H1 (cell line): ENCODE measurements at regions not wholly inside any gene's neighbourhood (a gene's known extent, or its start where the extent isn't known, plus 50 kb on each side); places are given as distances from the start of the nearest gene placed in this dataset.

Source experiments
- CTCF ChIA-PET: fragments of 300-600 bp; sonication (Branson Sonifier 250); formaldehyde crosslinking; loops from one replicate; lab custom pipeline; 2021; ENCODE audit not compliant: partially characterized antibody; lab: Charles Lee
- POLR2A ChIA-PET: fragments of 300-600 bp; sonication (Branson Sonifier 250); formaldehyde crosslinking; loops from one replicate; lab custom pipeline; 2021; ENCODE audit warnings: inconsistent platforms; ENCODE audit not compliant: partially characterized antibody; lab: Charles Lee
- DNase-seq, 2 experiments: peaks; one replicate each; pipeline versions ENCODE4 v3.0.0 to v3.0.0-alpha.2; 2010 to 2022; ENCODE audit warnings: low spot score in 2 of 2, low read depth in 1 of 2, mixed read lengths in 1 of 2
- FAIRE-seq: peaks from 2 replicates; lab custom pipeline; 2011; peaks lifted over from hg19 to GRCh38; lab: Jason Lieb, UNC
- H2AFZ ChIP-seq: 2 replicates; pipeline ENCODE4 v1.8.1; 2012; ENCODE audit warnings: low read length, inconsistent platforms
- H2AK5ac ChIP-seq: 2 replicates; pipeline ENCODE4 v1.6.1; 2013; ENCODE audit warnings: low read depth, low read length
- H2BK120ac ChIP-seq: replicated peaks from 2 replicates; pipeline ENCODE3; 2013; ENCODE audit warnings: low read depth, low read length, inconsistent platforms
- H2BK12ac ChIP-seq: 2 replicates; pipeline ENCODE4 v1.6.1; 2013; ENCODE audit warnings: low read depth, low read length
- H2BK15ac ChIP-seq: 2 replicates; pipeline ENCODE4 v1.6.1; 2013; ENCODE audit warnings: low read length
- H2BK20ac ChIP-seq: 2 replicates; pipeline ENCODE4 v1.6.1; 2013; ENCODE audit warnings: low read length
- H2BK5ac ChIP-seq: 2 replicates; pipeline ENCODE4 v1.6.1; 2013; ENCODE audit warnings: low read depth, low read length
- H3K14ac ChIP-seq: 2 replicates; pipeline ENCODE4 v1.6.1; 2013; ENCODE audit warnings: inconsistent platforms; ENCODE audit not compliant: insufficient read length
- H3K18ac ChIP-seq: 2 replicates; pipeline ENCODE4 v1.6.1; 2013; ENCODE audit warnings: low read length; ENCODE audit errors: extremely low read depth
- H3K23ac ChIP-seq: 2 replicates; pipeline ENCODE4 v1.6.1; 2013; ENCODE audit warnings: inconsistent platforms; ENCODE audit not compliant: insufficient read length
- H3K23me2 ChIP-seq: 2 replicates; pipeline ENCODE4 v1.6.1; 2013; ENCODE audit warnings: low read depth, low read length
- H3K27ac ChIP-seq: 2 replicates; pipeline ENCODE4 v1.6.1; 2011; ENCODE audit warnings: low read depth, low read length, inconsistent platforms
- H3K27me3 ChIP-seq, 4 experiments: replicated peaks in 1 of 4; 1 replicate in 1 of 4; 2 replicates in 3 of 4; pipeline versions ENCODE4 v1.6.1 to v1.8.1; 2011 to 2013; ENCODE audit warnings: low read length in 3 of 4, mild to moderate bottlenecking in 3 of 4, inconsistent platforms in 2 of 4, mixed read lengths in 2 of 4, moderate library complexity in 1 of 4; ENCODE audit not compliant: control insufficient read depth in 3 of 4, insufficient read depth in 3 of 4; ENCODE audit errors: extremely low read depth in 1 of 4
- H3K36me3 ChIP-seq, 4 experiments: 2 replicates each; pipeline versions ENCODE4 v1.6.1 to v1.8.1; 2011 to 2013; ENCODE audit warnings: mild to moderate bottlenecking in 4 of 4, low read length in 3 of 4, moderate library complexity in 2 of 4, control low read depth in 1 of 4, inconsistent platforms in 1 of 4; ENCODE audit not compliant: insufficient read depth in 4 of 4, control insufficient read depth in 2 of 4
- H3K4ac ChIP-seq: replicated peaks from 2 replicates; pipeline ENCODE3; 2013; ENCODE audit warnings: low read length, low read depth, mixed read lengths, inconsistent platforms; ENCODE audit not compliant: insufficient read length
- H3K4me1 ChIP-seq, 4 experiments: replicated peaks in 1 of 4; 1 replicate in 1 of 4; 2 replicates in 3 of 4; pipeline versions ENCODE4 v1.6.1 to v1.8.1; 2011 to 2013; ENCODE audit warnings: low read length in 3 of 4, inconsistent platforms in 2 of 4, mixed read lengths in 1 of 4; ENCODE audit not compliant: insufficient read depth in 4 of 4, control insufficient read depth in 3 of 4
- H3K4me2 ChIP-seq, 2 experiments: 2 replicates each; pipeline versions ENCODE4 v1.6.1 to v1.8.1; 2011 to 2013; ENCODE audit warnings: low read depth in 2 of 2, low read length in 2 of 2, control low read depth in 1 of 2, inconsistent platforms in 1 of 2, mild to moderate bottlenecking in 1 of 2; ENCODE audit not compliant: insufficient read depth in 1 of 2
- H3K4me3 ChIP-seq, 4 experiments: fragments of 200-600, 300-600 bp in 1 of 4; sonication (generic), shearing (Covaris generic), sonication (Bioruptor Twin) in 1 of 4; 2 replicates each; pipeline versions ENCODE4 v1.5.1 to v1.8.1; 2011 to 2016; ENCODE audit warnings: low read length in 4 of 4, low read depth in 3 of 4, control low read depth in 2 of 4, inconsistent platforms in 2 of 4, mild to moderate bottlenecking in 2 of 4, mixed read lengths in 1 of 4, moderate library complexity in 1 of 4; ENCODE audit not compliant: insufficient read depth in 2 of 4; ENCODE audit errors: extremely low read depth in 1 of 4
- H3K56ac ChIP-seq: replicated peaks from 2 replicates; pipeline ENCODE3; 2013; ENCODE audit warnings: low read depth, mild to moderate bottlenecking, mixed read lengths, low read length, inconsistent platforms; ENCODE audit not compliant: insufficient read length
- H3K79me1 ChIP-seq: 2 replicates; pipeline ENCODE4 v1.6.1; 2013; ENCODE audit warnings: low read depth, low read length, control low read depth
- H3K79me2 ChIP-seq, 2 experiments: 2 replicates each; pipeline versions ENCODE4 v1.6.1 to v1.8.1; 2012 to 2013; ENCODE audit warnings: low read length in 2 of 2, mild to moderate bottlenecking in 2 of 2, inconsistent platforms in 1 of 2; ENCODE audit not compliant: insufficient read depth in 2 of 2, control insufficient read depth in 1 of 2
- H3K9ac ChIP-seq, 4 experiments: replicated peaks in 1 of 4; 1 replicate in 1 of 4; 2 replicates in 3 of 4; pipeline versions ENCODE4 v1.6.1 to v1.8.1; 2011 to 2013; ENCODE audit warnings: low read depth in 3 of 4, low read length in 3 of 4, control low read depth in 2 of 4, mild to moderate bottlenecking in 2 of 4, moderate library complexity in 2 of 4, inconsistent platforms in 1 of 4; ENCODE audit errors: extremely low read depth in 1 of 4
- H3K9me3 ChIP-seq, 2 experiments: 2 replicates each; pipeline versions ENCODE4 v1.6.1 to v1.8.1; 2012 to 2013; ENCODE audit warnings: mild to moderate bottlenecking in 2 of 2, moderate library complexity in 2 of 2, control low read depth in 1 of 2, inconsistent platforms in 1 of 2, low read depth in 1 of 2, low read length in 1 of 2, mixed read lengths in 1 of 2; ENCODE audit not compliant: insufficient read depth in 2 of 2
- H4K20me1 ChIP-seq, 2 experiments: replicated peaks in 1 of 2; 2 replicates each; pipeline versions ENCODE3 to v1.8.1; 2011 to 2013; ENCODE audit warnings: inconsistent platforms in 2 of 2, low read length in 2 of 2, mild to moderate bottlenecking in 1 of 2; ENCODE audit not compliant: insufficient read depth in 2 of 2, control insufficient read depth in 1 of 2
- H4K5ac ChIP-seq: 2 replicates; pipeline ENCODE4 v1.6.1; 2013; ENCODE audit warnings: low read length, low read depth, mixed read lengths, inconsistent platforms; ENCODE audit not compliant: insufficient read length
- H4K8ac ChIP-seq: 2 replicates; pipeline ENCODE4 v1.8.0; 2013; ENCODE audit warnings: mild to moderate bottlenecking, moderate library complexity, low read length, inconsistent platforms; ENCODE audit not compliant: insufficient read depth; ENCODE audit errors: extremely low read depth
- H4K91ac ChIP-seq: replicated peaks from 2 replicates; pipeline ENCODE3; 2013; ENCODE audit warnings: low read length, mixed read lengths, inconsistent platforms; ENCODE audit not compliant: insufficient read length
- KDM5A ChIP-seq: fragments of 200-600 bp; IDR thresholded peaks from 2 replicates; pipeline ENCODE4 v1.7.1; 2012; ENCODE audit warnings: mild to moderate bottlenecking, low read length, inconsistent platforms, mixed read lengths
- WGBS, 2 experiments: shearing (Covaris generic) in 1 of 2; methylation state at CpG; one replicate each; pipeline versions ENCODE4 v1.1.6 to v1.1.7; 2013 to 2015; ENCODE audit warnings: low lambda C conversion rate in 2 of 2, mixed read lengths in 2 of 2, inconsistent platforms in 1 of 2, low coverage in 1 of 2, missing lambda C conversion rate in 1 of 2; ENCODE audit not compliant: insufficient replicate concordance in 2 of 2, insufficient coverage in 1 of 2, insufficient read length in 1 of 2; ENCODE audit errors: extremely low coverage in 1 of 2, missing lambda C conversion rate in 1 of 2; 5-methylcytosine and 5-hydroxymethylcytosine counted together

- no peak overlapping the region for H3K18ac ChIP-seq
- H3K56ac ChIP-seq = no peak overlapping the region
- H4K5ac ChIP-seq = no peak overlapping the region
- no peak overlapping the region for H2AFZ ChIP-seq
- no peak overlapping the region for H3K14ac ChIP-seq
- no peak overlapping the region for H4K91ac ChIP-seq
- CTCF ChIA-PET = no interaction called here
- WGBS, 2 experiments = 100% methylated on average over 1 of the region's 1 CpG; no CpG with 5 or more reads in 1 of the 2 experiments
- no peak overlapping the region for H3K9ac ChIP-seq
- H3K4ac ChIP-seq = no peak overlapping the region
- H2BK15ac ChIP-seq = no peak overlapping the region
- no peak overlapping the region for H3K4me2 ChIP-seq
- H3K36me3 ChIP-seq = no peaks in the 10 kb centered on the region; a peak in 1 of 8 replicates
- no peak for DNase-seq
- no peak overlapping the region for H3K4me3 ChIP-seq
- H3K27me3 ChIP-seq = no peaks in the 10 kb centered on the region
- H2BK120ac ChIP-seq = no peak overlapping the region
- no peak overlapping the region for H2BK5ac ChIP-seq
- POLR2A ChIA-PET = no interaction called here
- H3K23ac ChIP-seq = no peak overlapping the region
- no peak overlapping the region for H3K27ac ChIP-seq
- no peaks in the 10 kb centered on the region for H3K4me1 ChIP-seq
- TF ChIP-seq KDM5A = no peak
- TF ChIP-seq, all 59 proteins: peak for 0
- no peak overlapping the region for H4K8ac ChIP-seq
- H3K9me3 ChIP-seq = no peaks in the 10 kb centered on the region; a peak in 1 of 4 replicates
- H4K20me1 ChIP-seq = no peaks in the 10 kb centered on the region
- no peaks in the 10 kb centered on the region for H3K79me1 ChIP-seq
- H2BK20ac ChIP-seq = no peak overlapping the region
- FAIRE-seq = no peak
- H3K23me2 ChIP-seq = no peaks in the 10 kb centered on the region
- H2BK12ac ChIP-seq = no peak overlapping the region
- H2AK5ac ChIP-seq = no peak overlapping the region
- H3K79me2 ChIP-seq = no peaks in the 10 kb centered on the region
These were observed 687.1 kb upstream of the NEGR1 start for GRCh38 chr1:72969461-72969860.
